HUES64 (cell line): ENCODE measurements at regions not wholly inside any gene's neighbourhood (a gene's known extent, or its start where the extent isn't known, plus 50 kb on each side); places are given as distances from the start of the nearest gene placed in this dataset.

Source experiments
- H3K27ac ChIP-seq: 2 replicates; pipeline ENCODE4 v1.7.0; 2013; ENCODE audit warnings: low read depth, low read length, inconsistent platforms
- H3K27me3 ChIP-seq: 2 replicates; pipeline ENCODE4 v1.6.1; 2013; ENCODE audit warnings: mild to moderate bottlenecking, low read length; ENCODE audit not compliant: insufficient read depth
- H3K36me3 ChIP-seq: 2 replicates; pipeline ENCODE4 v1.6.1; 2013; ENCODE audit warnings: mild to moderate bottlenecking, low read length; ENCODE audit not compliant: insufficient read depth
- H3K4me1 ChIP-seq: 2 replicates; pipeline ENCODE4 v1.6.1; 2013; ENCODE audit warnings: mild to moderate bottlenecking, low read length, moderate library complexity; ENCODE audit not compliant: insufficient read depth
- H3K4me3 ChIP-seq: 2 replicates; pipeline ENCODE4 v1.5.1; 2013; ENCODE audit warnings: mild to moderate bottlenecking, low read length, moderate library complexity
- H3K9ac ChIP-seq: 2 replicates; pipeline ENCODE4 v1.6.1; 2013; ENCODE audit warnings: mild to moderate bottlenecking, low read depth, low read length
- H3K9me3 ChIP-seq: 2 replicates; pipeline ENCODE4 v1.6.1; 2013; ENCODE audit warnings: low read depth, low read length; ENCODE audit not compliant: insufficient read depth
- WGBS: fragments of 150-250, 120-280 bp; methylation state at CpG from one replicate; pipeline ENCODE4 v1.1.7; 2013; ENCODE audit warnings: missing lambda C conversion rate; 5-methylcytosine and 5-hydroxymethylcytosine counted together

GRCh38 chr14:50040895-50041465 lies 75.4 kb downstream of the VCPKMT start:
- WGBS: 92% methylated on average over 7 of the region's 7 CpGs
- Histone ChIP-seq H3K4me1 (peaks cover 2% of the 10 kb centered on the region; the same call in 1 of the 2 replicates), H3K27ac (no peak overlapping the region), H3K9ac (no peak overlapping the region), H3K9me3 (no peaks in the 10 kb centered on the region), H3K36me3 (no peaks in the 10 kb centered on the region), H3K4me3 (no peak overlapping the region), H3K27me3 (no peaks in the 10 kb centered on the region)

GRCh38 chr14:50041980-50042379 lies 74.4 kb downstream of the VCPKMT start:
- 97% methylated on average over 3 of the region's 3 CpGs for WGBS
- no peaks in the 10 kb centered on the region for H3K9me3 ChIP-seq
- no peaks in the 10 kb centered on the region for H3K36me3 ChIP-seq
- H3K27me3 ChIP-seq: no peaks in the 10 kb centered on the region
- H3K9ac ChIP-seq: no peak overlapping the region
- H3K27ac ChIP-seq: no peak overlapping the region
- H3K4me3 ChIP-seq: no peak overlapping the region
- peaks cover 5% of the 10 kb centered on the region; the same call in 1 of the 2 replicates for H3K4me1 ChIP-seq

GRCh38 chr14:50044042-50044651 lies 72.2 kb downstream of the VCPKMT start:
- Histone ChIP-seq H3K9me3 (no peaks in the 10 kb centered on the region), H3K4me3 (no peak overlapping the region), H3K27ac (no peak overlapping the region), H3K9ac (no peak overlapping the region), H3K27me3 (no peaks in the 10 kb centered on the region), H3K36me3 (no peaks in the 10 kb centered on the region), H3K4me1 (peaks cover 5% of the 10 kb centered on the region; the same call in 1 of the 2 replicates)
- 92% methylated on average over 3 of the region's 4 CpGs for WGBS

GRCh38 chr14:50045039-50045711 lies 71.2 kb downstream of the VCPKMT start:
- Histone ChIP-seq H3K9ac (no peak overlapping the region), H3K27me3 (no peaks in the 10 kb centered on the region), H3K4me3 (no peak overlapping the region), H3K9me3 (no peaks in the 10 kb centered on the region), H3K27ac (no peak overlapping the region), H3K4me1 (peaks cover 5% of the 10 kb centered on the region; the same call in 1 of the 2 replicates), H3K36me3 (no peaks in the 10 kb centered on the region)
- 77% methylated on average over 8 of the region's 8 CpGs for WGBS

GRCh38 chr14:50045837-50046236 lies 70.5 kb downstream of the VCPKMT start:
- H3K4me1 ChIP-seq: peaks cover 5% of the 10 kb centered on the region; the same call in 1 of the 2 replicates
- 94% methylated on average over 2 of the region's 2 CpGs for WGBS
- no peak overlapping the region for H3K27ac ChIP-seq
- H3K27me3 ChIP-seq: no peaks in the 10 kb centered on the region
- H3K9me3 ChIP-seq: no peaks in the 10 kb centered on the region
- H3K9ac ChIP-seq: no peak overlapping the region
- H3K4me3 ChIP-seq: no peak overlapping the region
- no peaks in the 10 kb centered on the region for H3K36me3 ChIP-seq

GRCh38 chr14:50047274-50047676 lies 69.1 kb downstream of the VCPKMT start:
- peaks cover 5% of the 10 kb centered on the region; the same call in 1 of the 2 replicates for H3K4me1 ChIP-seq
- H3K9ac ChIP-seq: no peak overlapping the region
- H3K27me3 ChIP-seq: no peaks in the 10 kb centered on the region
- H3K4me3 ChIP-seq: no peak overlapping the region
- no peaks in the 10 kb centered on the region for H3K36me3 ChIP-seq
- H3K27ac ChIP-seq: no peak overlapping the region
- no peaks in the 10 kb centered on the region for H3K9me3 ChIP-seq

- WGBS: 96% methylated on average over 4 of the region's 4 CpGs
- H3K4me1 ChIP-seq: peaks cover 5% of the 10 kb centered on the region; the same call in 1 of the 2 replicates
- H3K27me3 ChIP-seq: no peaks in the 10 kb centered on the region
- no peak overlapping the region for H3K9ac ChIP-seq
- H3K27ac ChIP-seq: no peak overlapping the region
- no peak overlapping the region for H3K4me3 ChIP-seq
- no peaks in the 10 kb centered on the region for H3K9me3 ChIP-seq
- no peaks in the 10 kb centered on the region for H3K36me3 ChIP-seq
Observed at GRCh38 chr14:50049093-50049492, 67.3 kb downstream of the VCPKMT start.

GRCh38 chr14:50049703-50050570 lies 66.4 kb downstream of the VCPKMT start:
- Histone ChIP-seq H3K27me3 (no peaks in the 10 kb centered on the region), H3K9ac (no peak overlapping the region), H3K27ac (no peak overlapping the region), H3K36me3 (no peaks in the 10 kb centered on the region), H3K4me1 (peaks cover 5% of the 10 kb centered on the region; the same call in 1 of the 2 replicates), H3K4me3 (no peak overlapping the region), H3K9me3 (no peaks in the 10 kb centered on the region)
- WGBS: 96% methylated on average over 20 of the region's 20 CpGs

GRCh38 chr14:50051106-50051505 lies 65.3 kb downstream of the VCPKMT start:
- WGBS: 91% methylated on average over 12 of the region's 12 CpGs

GRCh38 chr14:50051706-50052105 lies 64.7 kb downstream of the VCPKMT start:
- H3K4me3 ChIP-seq: no peak overlapping the region
- WGBS: 83% methylated on average over 5 of the region's 5 CpGs
- H3K27ac ChIP-seq: no peak overlapping the region
- no peaks in the 10 kb centered on the region for H3K4me1 ChIP-seq
- H3K9me3 ChIP-seq: no peaks in the 10 kb centered on the region
- H3K27me3 ChIP-seq: no peaks in the 10 kb centered on the region
- no peak overlapping the region for H3K9ac ChIP-seq
- no peaks in the 10 kb centered on the region for H3K36me3 ChIP-seq

More at GRCh38 chr14:50051106-50051505, 65.3 kb downstream of the VCPKMT start:
- no peak overlapping the region for H3K27ac ChIP-seq
- H3K9me3 ChIP-seq: no peaks in the 10 kb centered on the region
- no peak overlapping the region for H3K9ac ChIP-seq
- H3K4me1 ChIP-seq: peaks cover 2% of the 10 kb centered on the region; the same call in 1 of the 2 replicates
- no peaks in the 10 kb centered on the region for H3K36me3 ChIP-seq
- H3K27me3 ChIP-seq: no peaks in the 10 kb centered on the region
- no peak overlapping the region for H3K4me3 ChIP-seq

- no peaks in the 10 kb centered on the region for H3K4me1 ChIP-seq
- H3K27me3 ChIP-seq: no peaks in the 10 kb centered on the region
- WGBS: 94% methylated on average over 11 of the region's 11 CpGs
- H3K9ac ChIP-seq: no peak overlapping the region
- H3K9me3 ChIP-seq: no peaks in the 10 kb centered on the region
- no peaks in the 10 kb centered on the region for H3K36me3 ChIP-seq
- no peak overlapping the region for H3K4me3 ChIP-seq
- H3K27ac ChIP-seq: no peak overlapping the region
Observed at GRCh38 chr14:50052517-50052916, 63.9 kb downstream of the VCPKMT start.
